T1000 (cell line): ENCODE measurements at regions not wholly inside any gene's neighbourhood (a gene's known extent, or its start where the extent isn't known, plus 50 kb on each side); places are given as distances from the start of the nearest gene placed in this dataset.

Experiments used
- DNase-seq: peaks from one replicate; lab custom pipeline; 2025; ENCODE audit warnings: mixed read lengths; lab: John Stamatoyannopoulos, UW

- DNase-seq: no peak
Observed at GRCh38 chr9:85260275-85260845, 481.4 kb downstream of the AGTPBP1 start.

DNA sequence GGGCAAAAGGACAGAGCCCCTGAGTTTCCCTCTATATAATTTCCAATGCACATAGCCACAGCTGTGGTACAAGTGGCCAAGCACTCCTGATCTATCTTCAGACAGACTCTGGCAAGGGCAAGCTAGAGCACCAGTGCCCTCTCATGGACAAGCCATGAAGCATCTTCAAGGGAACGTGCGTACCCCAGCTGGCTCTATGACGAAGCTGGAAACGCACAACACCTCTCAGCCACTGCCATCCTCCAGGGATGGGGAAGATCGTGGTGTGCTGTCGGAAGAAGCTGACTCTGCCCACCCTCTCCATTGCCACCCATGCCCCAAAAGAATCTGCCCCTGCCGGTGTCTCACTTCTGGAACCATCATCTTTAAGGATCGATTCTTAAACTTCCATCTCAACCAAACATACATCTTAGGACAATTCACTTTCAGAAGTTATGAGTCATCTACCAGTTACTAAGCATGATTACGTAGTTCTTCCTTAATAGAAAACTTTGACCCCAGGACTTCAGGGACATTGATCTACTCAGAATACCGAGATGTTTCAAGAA is 482.9 kb downstream of the AGTPBP1 start:
- DNase-seq: peak; percentile 78

- no peak for DNase-seq
Observed at GRCh38 chr9:85258236-85258635, 483.5 kb downstream of the AGTPBP1 start.

DNA sequence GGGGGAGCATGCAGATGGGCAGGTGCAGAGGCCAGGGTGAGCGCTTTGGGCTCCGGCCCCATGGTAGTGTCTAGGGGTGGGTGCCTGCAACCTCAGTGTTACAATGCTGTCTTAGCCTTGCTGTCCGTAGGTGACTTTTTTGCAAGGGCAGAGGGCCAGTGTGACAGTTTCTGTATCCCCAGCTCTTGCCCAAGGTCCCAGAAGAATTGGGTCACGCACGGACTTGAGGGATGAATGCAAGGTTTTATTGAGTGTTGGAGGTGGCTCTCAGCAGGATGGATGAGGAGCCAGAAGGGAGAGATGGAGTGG is 492.5 kb downstream of the AGTPBP1 start:
- no peak for DNase-seq

DNA sequence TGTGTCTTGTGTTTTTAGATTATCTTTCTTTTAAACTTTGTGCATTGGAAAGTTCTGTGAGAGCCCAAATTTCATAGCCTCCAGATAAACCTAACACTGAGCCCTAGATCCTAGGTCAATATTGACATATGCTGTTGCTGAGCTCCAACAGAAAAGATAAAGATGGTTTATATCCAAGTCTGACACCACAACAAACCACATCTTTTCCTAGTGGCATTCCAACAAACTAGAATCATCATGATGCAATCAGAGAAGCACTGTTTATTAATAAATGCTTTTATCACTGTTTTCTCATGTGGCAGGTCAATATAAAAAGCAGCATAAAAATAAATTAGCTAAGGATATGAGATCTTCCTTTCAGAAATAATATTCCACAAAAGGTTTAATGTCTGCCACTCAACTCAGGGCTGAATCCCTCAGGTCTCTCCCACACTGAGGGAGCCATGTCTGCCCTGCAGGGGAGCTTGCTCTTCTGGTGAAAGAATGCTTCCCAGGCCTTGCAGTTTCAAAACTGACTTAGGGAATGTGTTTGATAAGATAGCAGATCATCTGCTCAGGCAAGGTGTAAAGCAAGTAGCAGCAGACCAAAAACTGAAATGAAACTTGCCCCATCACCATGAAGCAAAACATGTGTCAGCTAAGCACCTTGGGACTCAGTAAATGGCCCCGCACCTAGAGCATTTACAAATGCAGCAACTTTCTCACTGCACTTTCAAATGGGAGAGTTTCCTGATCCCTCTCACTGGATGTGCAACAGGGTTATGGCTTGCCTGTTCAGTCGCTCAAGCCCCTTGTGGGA is 493.0 kb downstream of the AGTPBP1 start:
- peak; percentile 22 for DNase-seq

DNA sequence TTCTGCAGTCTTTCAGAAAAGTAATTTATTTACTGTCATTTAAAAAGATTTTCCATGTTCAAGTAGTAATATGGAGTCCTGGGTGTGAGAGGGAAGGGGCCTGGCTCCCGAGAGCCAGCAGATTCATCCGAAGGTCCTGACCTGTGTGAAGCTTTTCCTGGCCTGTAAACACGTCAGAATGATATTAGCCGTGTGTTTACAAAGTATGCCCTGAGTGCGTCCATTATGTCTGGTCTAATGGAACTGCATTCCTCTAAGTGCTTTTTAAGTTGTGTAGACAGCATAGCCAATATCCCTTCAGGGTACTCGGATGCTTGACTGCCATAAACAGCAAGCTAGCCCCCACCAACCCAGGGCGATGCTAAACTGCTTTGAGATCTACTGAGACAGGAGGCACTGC is 495.2 kb downstream of the AGTPBP1 start:
- no peak for DNase-seq

GRCh38 chr9:85244856-85245255 is 496.9 kb downstream of the AGTPBP1 start:
- DNase-seq: no peak

DNA sequence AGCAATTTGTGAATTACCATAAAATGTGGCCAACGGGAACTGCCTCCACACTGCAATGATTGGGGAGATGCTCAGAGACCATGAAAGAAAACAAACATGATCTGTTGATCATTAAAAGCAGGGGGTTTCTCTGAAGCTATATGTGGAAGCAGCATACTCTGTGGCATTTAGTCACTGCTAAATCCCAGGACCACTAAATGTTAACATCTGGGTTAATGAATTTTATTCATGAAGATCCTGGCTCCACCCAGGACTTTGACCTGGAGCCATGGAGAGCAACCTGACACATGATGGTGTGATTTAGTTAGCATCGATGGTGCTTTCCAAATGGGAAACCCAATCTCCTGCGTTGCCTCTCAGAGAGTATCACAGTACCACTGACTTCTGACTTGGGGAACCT is 497.8 kb downstream of the AGTPBP1 start:
- DNase-seq: no peak

DNA sequence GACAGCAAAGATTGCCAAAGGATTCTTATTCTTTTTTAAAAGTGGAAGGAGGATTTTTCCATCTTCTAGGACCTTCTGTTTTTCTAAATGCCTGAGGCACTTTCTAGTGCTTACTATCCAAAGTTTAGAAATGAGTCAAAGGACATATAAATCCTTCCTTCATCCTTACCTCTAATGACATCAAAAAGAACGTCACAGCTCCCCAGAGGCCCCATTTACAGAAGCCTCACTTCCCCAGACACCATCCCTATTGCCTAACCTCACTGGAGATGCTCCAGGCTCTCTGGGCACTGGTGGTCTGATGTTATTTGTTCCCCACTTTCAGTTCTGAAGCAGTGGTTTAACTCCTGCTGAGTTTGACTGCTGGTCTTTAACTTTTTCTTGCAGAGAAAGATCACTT is 504.3 kb downstream of the AGTPBP1 start:
- DNase-seq: peak; percentile 52

GRCh38 chr9:85230081-85230480 is 511.7 kb downstream of the AGTPBP1 start:
- no peak for DNase-seq

GRCh38 chr9:85228111-85228855 is 513.5 kb downstream of the AGTPBP1 start:
- DNase-seq: no peak

- DNase-seq: no peak
Observed at GRCh38 chr9:85225180-85225579, 516.6 kb downstream of the AGTPBP1 start.

GRCh38 chr9:85224729-85225128 is 517.0 kb downstream of the AGTPBP1 start:
- DNase-seq: no peak

DNA sequence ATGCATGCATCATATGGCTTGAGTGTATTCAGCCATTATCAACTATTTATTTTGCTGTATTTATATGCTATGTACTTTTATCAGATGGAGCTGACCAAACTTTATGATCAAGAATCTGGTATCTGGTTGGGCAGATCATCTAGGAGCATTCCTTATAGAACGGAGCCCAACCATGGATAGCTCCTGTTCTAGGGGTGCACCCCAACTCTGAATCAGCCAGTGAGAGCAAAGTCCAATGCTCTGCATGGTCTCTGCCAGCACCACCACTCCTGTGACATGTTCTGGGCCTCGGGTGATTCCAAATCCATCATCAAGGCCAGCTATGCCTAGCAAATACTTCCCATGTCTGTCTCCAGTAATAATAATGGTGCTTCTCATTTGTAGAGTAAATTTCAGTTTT is 517.5 kb downstream of the AGTPBP1 start:
- no peak for DNase-seq

- DNase-seq: no peak
Observed at GRCh38 chr9:85223506-85224125, 518.1 kb downstream of the AGTPBP1 start.

- no peak for DNase-seq
Observed at GRCh38 chr9:85216601-85217000, 525.2 kb downstream of the AGTPBP1 start.

DNA sequence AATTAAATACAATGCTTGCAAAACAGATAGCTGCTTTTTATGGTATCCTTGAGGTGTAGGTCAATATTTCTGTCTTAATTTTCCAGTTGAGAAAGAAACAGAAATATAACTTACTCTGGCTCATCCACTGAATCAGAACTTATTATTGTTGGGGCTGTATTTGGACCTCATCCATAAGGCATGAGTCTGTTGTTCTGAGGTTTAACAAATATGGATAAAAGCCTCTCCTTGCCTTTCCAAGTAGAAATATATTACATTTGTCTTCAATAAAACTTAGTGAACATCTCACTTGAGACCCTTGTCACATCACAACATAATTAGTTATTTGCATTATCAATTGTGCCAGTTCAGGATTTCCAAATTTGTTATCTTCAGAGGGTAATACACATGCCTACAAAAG is 525.8 kb downstream of the AGTPBP1 start:
- DNase-seq: no peak

- DNase-seq: no peak
Observed at GRCh38 chr9:85215416-85215815, 526.3 kb downstream of the AGTPBP1 start.

- no peak for DNase-seq
Observed at GRCh38 chr9:85213650-85214607, 527.8 kb downstream of the AGTPBP1 start.

DNA sequence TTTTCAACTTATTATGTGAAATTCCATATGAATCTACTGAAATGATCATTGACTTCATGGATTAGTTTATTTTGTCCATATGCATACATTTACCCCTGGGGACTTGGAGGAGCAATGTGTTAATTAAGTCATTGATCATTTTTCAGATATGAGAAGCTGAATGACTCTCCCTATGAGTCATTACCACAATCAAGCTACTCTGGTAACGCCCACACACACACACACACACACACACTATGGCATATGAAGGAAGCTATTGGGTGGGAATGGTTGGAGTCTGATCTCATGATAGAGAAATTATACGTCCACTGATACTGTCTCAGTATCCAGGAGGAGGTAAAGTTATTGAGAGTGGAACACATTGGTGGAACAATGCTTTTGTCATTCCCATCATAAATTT is 528.9 kb downstream of the AGTPBP1 start:
- peak; percentile 31 for DNase-seq

GRCh38 chr9:85212209-85212608 is 529.5 kb downstream of the AGTPBP1 start:
- DNase-seq: no peak
